GM12872 (cell line): ENCODE measurements at regions not wholly inside any gene's neighbourhood (a gene's known extent, or its start where the extent isn't known, plus 50 kb on each side); places are given as distances from the start of the nearest gene placed in this dataset.

ENCODE experiments used
- CTCF ChIP-seq: IDR thresholded peaks from 3 replicates; pipeline ENCODE4 v1.5.1; 2011; ENCODE audit warnings: low read depth, mild to moderate bottlenecking, low read length, moderate library complexity; ENCODE audit not compliant: insufficient read depth

GRCh38 chr16:5309946-5310611 lies 212.5 kb upstream of the EEF2KMT start:
- no peak for TF ChIP-seq CTCF

GRCh38 chr16:5305023-5305422 lies 207.4 kb upstream of the EEF2KMT start:
- TF ChIP-seq CTCF, result no peak

GRCh38 chr16:5302372-5303114 lies 204.9 kb upstream of the EEF2KMT start:
- no peak for TF ChIP-seq CTCF

- TF ChIP-seq CTCF, result no peak
Measured at GRCh38 chr16:5298202-5298601, 200.6 kb upstream of the EEF2KMT start.

- TF ChIP-seq CTCF, result no peak
Measured at GRCh38 chr16:5296176-5296575, 198.6 kb upstream of the EEF2KMT start.

- TF ChIP-seq CTCF, result no peak
Measured at GRCh38 chr16:5257462-5257861, 159.9 kb upstream of the EEF2KMT start.

- no peak for TF ChIP-seq CTCF
Measured at GRCh38 chr16:5252791-5253190, 155.2 kb upstream of the EEF2KMT start.
